GM18907 (cell line): ENCODE measurements at regions not wholly inside any gene's neighbourhood (a gene's known extent, or its start where the extent isn't known, plus 50 kb on each side); places are given as distances from the start of the nearest gene placed in this dataset.
"Not testable (repeated sequence)": the region's sequence is repeated elsewhere in the genome, so short reads cannot be mapped to it uniquely, and the experiment has no call there.

ENCODE experiments used
- ATAC-seq: cut with Tn5 transposase; IDR thresholded peaks from one replicate; pipeline ENCODE4 v1.9.1; 2021; ENCODE audit warnings: mild to moderate bottlenecking, moderate library complexity; ENCODE audit not compliant: unreplicated experiment

DNA sequence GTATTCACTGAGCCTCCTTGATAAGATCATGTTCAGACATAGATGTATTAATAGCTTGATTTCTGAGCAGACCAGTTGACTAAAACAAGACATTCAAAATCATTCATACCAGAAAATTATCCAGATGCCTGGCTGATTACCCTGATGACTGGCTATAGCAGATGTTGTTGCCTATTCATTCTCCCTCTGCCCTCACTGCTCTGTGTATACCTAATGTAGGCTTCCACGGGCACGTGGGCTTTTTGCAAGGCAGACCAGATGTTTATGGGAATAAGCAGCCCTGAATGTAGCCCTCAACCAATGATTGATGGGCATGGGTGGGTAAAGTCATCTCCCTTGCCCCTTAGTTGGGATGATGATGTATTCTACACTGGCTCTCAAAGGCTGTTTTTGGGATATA, 289.1 kb downstream of the MBD2 start:
- ATAC-seq, result no peak

GRCh38 chr18:53920312-53921075, 304.0 kb downstream of the MBD2 start:
- no peak for ATAC-seq

DNA sequence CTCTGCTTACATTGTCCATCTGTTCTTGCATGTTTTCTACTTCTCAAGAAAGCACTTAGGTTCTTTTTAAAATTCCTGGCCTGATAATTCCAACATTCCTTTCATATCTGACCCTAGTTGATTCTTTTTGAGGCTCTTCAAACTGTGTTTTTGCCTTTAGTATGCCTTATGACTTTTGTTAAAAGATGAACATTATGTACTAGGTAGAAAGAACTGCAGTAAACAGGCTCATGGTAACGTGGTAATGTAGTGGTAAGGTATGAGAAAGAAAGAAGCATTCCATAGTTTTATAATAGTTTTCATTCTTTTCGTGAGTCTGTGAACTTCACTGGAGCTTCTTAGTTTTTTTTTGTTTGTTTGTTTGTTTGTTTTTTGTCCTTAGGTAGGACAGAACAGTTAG, 306.4 kb downstream of the MBD2 start:
- ATAC-seq, result no peak

DNA sequence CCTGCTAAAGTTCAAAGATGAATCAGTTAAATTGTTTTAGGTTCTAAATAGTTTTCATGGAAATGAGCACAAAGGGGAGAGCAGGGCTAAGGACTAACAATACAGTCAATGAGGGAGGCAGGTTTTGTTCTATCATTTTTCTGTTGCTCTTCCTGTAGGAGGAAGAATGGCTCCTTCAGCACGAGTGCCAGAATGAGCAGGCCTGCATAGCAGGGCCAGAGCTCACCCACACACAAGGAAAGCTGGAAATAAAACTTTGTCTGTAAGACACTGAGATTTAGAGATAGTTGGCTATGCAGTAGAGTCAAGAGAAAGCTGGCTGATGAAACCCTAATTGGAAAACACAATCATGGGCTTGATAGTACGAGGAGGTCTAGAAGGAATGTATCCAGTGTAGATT, 313.3 kb downstream of the MBD2 start:
- ATAC-seq, result no peak

DNA sequence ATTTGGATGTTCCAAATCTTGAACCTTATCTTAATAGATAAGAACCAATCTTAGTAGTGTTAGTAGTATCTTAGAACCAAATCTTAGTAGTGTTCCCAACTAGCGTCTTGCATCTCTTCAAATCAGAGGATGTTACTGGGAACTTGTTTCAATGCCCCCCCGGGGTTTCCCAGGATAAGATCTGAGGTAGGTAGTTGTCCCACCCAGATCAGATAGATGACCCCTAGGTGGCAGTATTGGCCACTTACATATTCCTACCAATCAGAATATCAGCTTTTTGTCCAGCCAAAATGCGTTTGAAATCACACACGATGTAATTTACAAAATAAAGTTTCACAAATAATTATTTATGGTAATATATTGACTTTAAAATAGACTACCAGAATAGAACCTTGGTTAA, 314.8 kb downstream of the MBD2 start:
- no peak for ATAC-seq

DNA sequence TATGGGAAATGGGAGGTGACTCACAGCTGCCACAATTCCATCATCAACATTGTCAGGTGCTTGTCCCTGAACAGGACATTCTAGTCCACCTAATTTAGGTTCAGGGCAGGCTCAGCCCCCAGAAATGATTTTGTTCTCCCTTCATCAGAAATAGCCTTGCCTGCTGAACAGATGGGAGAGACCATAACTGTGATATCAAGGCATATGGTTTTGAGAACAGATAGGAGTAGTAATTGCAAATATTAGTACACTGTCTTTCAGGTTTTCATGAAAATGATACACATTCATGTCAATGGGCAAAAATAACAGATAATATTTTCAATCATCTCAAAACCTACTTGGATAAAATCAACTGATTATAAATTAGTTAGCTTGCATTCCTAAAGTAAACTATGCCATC, 316.5 kb downstream of the MBD2 start:
- ATAC-seq, result no peak

GRCh38 chr18:53906681-53907080, 317.8 kb downstream of the MBD2 start:
- ATAC-seq, result no peak

DNA sequence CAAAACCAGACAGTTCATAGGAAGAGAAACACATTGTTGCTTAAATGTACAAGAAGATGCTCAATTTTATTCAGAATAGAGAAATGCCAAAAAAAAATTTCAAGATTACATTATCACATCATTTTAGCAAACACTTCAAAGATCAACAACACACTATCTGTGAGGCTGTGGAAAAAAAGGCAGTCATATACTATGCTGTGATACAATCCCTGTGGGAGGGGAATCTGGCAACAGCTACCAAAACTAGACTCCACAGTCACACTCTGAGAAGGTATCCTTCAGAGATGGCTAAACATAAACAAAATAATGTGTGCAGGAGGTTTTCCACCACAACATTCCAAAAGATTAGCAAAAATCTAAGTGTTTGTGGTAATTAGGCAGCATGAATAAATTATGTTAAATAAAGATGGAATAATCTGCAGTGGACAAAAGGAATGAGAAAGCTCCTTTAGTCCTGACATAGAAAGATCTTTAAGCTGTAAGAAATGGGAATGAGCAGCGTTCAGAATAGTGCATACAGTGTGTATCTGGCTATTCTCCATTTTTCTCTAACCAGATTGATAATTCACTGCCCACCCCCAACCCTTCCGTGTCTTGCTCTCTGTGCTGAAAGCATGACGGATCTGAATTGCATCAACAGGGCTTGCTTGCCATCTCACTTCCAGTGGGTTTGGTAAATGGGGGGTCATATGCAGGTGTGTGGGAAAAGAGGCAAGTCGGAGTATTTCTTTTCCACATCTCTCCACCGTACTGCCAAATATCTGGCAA, 329.6 kb downstream of the MBD2 start:
- ATAC-seq, result no peak

DNA sequence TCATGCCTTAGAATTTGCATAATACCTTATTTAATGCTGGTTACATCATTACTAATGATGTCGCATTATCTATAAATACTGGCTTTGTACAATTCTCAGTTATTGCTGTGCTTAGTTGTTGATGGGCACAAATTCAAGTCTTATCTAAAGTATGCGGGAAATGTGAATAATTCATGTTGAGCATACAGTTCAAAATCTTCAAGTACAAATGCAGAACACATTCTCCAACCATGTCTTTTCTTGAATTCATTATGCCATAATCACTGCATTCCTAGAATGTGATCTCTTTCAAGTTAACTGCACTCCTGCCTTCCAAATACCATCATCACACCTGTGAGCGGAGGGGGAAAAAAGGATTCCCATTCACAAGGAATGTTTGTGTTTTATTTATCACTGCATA, 337.0 kb downstream of the MBD2 start:
- no peak for ATAC-seq

DNA sequence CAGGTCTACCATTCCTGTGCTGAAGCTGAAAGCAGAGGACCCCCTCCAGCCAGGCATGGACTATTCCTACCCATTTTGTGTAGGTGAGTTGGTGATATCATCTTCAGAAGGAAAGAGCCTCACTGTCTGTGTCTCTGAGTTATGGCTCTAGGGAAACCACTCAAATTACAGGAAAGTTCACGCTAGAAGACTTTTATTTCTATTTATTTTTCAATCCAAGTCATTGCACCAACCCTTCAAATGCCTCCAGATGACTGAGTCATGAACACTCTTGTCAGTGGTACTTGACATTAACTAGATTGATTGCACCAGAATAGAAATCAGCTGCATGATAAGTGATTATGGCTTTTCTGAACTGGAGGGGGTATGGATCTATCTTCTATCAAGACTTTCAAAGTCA, 338.4 kb downstream of the MBD2 start:
- no peak for ATAC-seq

- ATAC-seq, result no peak
These were observed 340.7 kb downstream of the MBD2 start for GRCh38 chr18:53883771-53884170.

GRCh38 chr18:53874103-53874502, 350.4 kb downstream of the MBD2 start:
- ATAC-seq, result no peak

DNA sequence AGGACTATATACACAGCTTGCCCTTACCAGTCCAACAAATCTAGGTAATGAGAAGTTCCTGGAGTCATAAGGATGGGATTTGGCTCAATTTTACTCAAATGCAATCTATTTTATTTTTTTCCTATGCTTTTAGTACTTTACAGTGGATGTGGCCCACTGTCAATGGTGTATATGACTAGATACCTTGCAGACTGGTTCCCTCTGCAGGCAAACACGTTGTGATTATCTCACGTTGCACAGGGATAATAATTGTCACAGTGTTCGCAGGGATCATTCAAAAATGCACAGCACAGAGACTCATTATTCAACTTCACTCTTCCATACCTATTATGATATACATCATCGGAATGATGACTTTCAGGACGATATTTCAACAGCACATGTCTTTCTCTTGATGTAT, 359.7 kb downstream of the MBD2 start:
- no peak for ATAC-seq

- ATAC-seq, result no peak
These were observed 361.5 kb downstream of the MBD2 start for GRCh38 chr18:53862921-53863320.

DNA sequence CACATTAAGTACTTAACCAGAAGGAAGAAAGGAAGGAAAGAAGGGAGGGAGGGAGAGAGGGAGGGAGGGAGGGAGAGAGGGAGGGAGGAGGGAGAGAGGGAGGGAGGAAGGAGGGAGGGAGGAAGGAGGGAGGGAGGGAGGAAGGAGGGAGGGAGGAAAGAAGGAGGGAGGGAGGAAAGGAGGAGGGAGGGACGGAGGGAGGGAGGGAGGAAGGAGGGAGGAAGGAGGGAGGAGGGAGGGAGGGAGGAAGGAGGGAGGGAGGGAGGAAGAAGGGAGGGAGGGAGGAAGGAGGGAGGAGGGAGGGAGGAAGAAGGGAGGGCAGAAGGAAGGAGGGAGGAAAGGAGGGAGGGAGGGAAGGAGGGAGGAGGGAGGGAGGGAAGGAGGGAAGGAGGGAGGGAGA, 363.3 kb downstream of the MBD2 start:
- no peak for ATAC-seq

GRCh38 chr18:53859764-53860163, 364.7 kb downstream of the MBD2 start:
- ATAC-seq, result no peak

GRCh38 chr18:53850902-53851301, 373.6 kb downstream of the MBD2 start:
- no peak for ATAC-seq

- no peak for ATAC-seq
These were observed 380.7 kb downstream of the MBD2 start for GRCh38 chr18:53843763-53844162.

DNA sequence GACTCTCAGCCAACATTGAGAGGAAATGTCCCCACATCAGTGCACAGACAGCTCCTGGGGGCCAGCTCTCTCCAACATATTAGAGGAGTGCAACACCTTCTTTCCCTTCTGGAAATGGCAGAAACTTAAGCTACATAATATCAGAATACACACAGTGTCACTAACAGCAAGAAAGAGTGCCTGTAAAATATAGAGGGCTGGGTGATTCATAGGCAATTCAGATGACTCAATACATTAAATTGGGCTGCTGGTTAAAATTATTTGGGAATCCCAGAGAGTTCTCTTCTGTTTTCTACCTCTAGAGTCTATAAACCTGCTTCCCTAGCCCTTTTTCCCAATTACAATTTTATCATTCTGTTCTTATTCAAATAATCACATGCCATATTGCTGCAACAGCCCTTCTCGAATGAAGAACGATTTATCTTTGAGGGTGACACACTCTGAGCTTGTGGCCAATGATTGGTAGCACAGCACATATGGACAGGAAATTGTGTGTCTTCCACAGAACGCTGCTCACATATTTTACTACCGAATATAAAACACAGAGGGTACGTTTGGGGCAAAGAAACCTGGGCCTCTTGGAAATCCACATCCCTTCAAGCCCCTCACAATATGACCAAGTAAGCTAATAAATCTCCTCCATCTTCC, 381.2 kb downstream of the MBD2 start:
- no peak for ATAC-seq

- ATAC-seq, result no peak
These were observed 385.7 kb downstream of the MBD2 start for GRCh38 chr18:53838746-53839145.

DNA sequence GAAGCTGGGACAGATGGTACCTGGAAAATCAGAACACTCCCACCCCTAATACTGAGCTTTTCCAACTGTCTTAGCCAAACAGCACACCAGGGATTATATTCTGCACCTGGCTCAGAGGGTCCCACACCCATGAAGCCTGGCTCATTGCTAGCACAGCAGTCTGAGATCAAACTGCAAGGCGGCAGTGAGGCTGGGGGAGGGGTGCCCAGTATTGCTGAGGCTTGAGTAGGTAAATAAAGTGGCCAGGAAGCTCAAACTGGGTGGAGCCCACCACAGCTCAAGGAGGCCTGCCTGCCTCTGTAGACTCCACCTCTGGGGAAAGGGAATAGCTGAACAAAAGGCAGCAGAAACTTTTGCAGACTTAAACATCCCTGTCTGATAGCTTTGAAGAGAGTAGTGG, 403.3 kb downstream of the MBD2 start:
- ATAC-seq, result not testable (repeated sequence)

DNA sequence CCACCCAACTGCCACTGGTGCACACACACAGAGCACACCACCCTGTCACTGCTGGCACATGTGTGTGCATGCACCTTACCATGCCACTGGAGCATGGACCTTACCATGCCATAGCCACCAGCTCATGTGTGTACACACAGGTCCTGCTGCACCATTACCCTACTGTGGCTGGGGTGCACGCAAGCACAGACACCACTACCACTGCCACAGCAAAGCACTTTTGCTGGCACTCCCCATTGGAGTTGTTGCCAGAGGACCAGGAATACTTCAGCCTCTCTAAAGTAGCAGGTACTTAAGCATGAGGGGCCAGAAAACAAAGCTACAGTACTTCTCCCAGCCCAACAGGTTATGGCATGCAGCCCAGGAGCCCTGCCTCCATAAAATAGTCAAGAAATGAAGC, 404.8 kb downstream of the MBD2 start:
- no peak for ATAC-seq
